ENCODE measurements at regions not wholly inside any gene's neighbourhood (a gene's known extent, or its start where the extent isn't known, plus 50 kb on each side); places are given as distances from the start of the nearest gene placed in this dataset.
A peak's percentile ranks its signal among the peaks of the same experiment; 100 is the strongest.
"Not testable (repeated sequence)": the region's sequence is repeated elsewhere in the genome, so short reads cannot be mapped to it uniquely, and the experiment has no call there.

- no peak for TF ChIP-seq USF1 (CRISPR knock-in tag; IDR thresholded peaks at IDR 0.05)
- H3K4me1 Mint-ChIP-seq = no peaks in the 10 kb centered on the region
- peaks cover 6% of the 10 kb centered on the region for H3K9me3 Mint-ChIP-seq
- POLR2A ChIA-PET = no interaction called here
- ATAC-seq = no peak
- no peaks in the 10 kb centered on the region for H3K27me3 Mint-ChIP-seq (ENCODE audit: low read depth)
- 0 out of 2 replicates have a peak, but pooled peaks cover 3% of the 10 kb centered on the region for H3K36me3 Mint-ChIP-seq
- CTCF ChIA-PET = no interaction called here
- H3K27ac Mint-ChIP-seq = no peak overlapping the region
- no peak overlapping the region for H3K4me3 Mint-ChIP-seq
- no peak for DNase-seq (ENCODE audit: low spot score)
Observed at GRCh38 chr5:57085306-57086081, 88.4 kb upstream of the GPBP1 start.

GRCh38 chr5:57087947-57088346, 85.9 kb upstream of the GPBP1 start:
- H3K4me3 Mint-ChIP-seq, POLR2A ChIA-PET: not testable (repeated sequence)

GRCh38 chr5:57094753-57095683, 78.8 kb upstream of the GPBP1 start:
- Mint-ChIP-seq H3K9me3 (peaks cover 28% of the 10 kb centered on the region), H3K4me1 (peaks cover 12% of the 10 kb centered on the region), H3K4me3 (no peak overlapping the region), H3K27ac (0 out of 2 replicates have a peak overlapping the region, but pooled peaks have one; percentile 61), H3K36me3 (peaks cover 13% of the 10 kb centered on the region), H3K27me3 (ENCODE audit: low read depth) (peaks cover 3% of the 10 kb centered on the region)
- DNase-seq (ENCODE audit: low spot score) (peak; percentile 81), ATAC-seq (peak; percentile 84)
- TF ChIP-seq CTCF (IDR thresholded peaks at IDR 0.05) (peak; percentile 32; the same call in 1 of the 2 replicates), PREB (CRISPR knock-in tag; IDR thresholded peaks at IDR 0.05; ENCODE audit: borderline replicate concordance) (no peak)
- POLR2A ChIA-PET = interaction anchor here (0.6 to 1.3 kb wide), 5 partner anchors 43 to 185 kb away, joined by 3 to 5 read pairs (median 5); partner anchors contain the start of gene SETD9
- CTCF ChIA-PET = interaction anchor here (0.5 to 3.6 kb wide), 38 partner anchors 11 to 824 kb away, joined by 3 to 33 read pairs (median 4); partner anchors contain the start of genes GPBP1 and SETD9

More at GRCh38 chr5:57087947-57088346, 85.9 kb upstream of the GPBP1 start:
- H3K27me3 Mint-ChIP-seq (ENCODE audit: low read depth); ATAC-seq; H3K4me1 Mint-ChIP-seq; CTCF ChIA-PET; H3K9me3 Mint-ChIP-seq; H3K27ac Mint-ChIP-seq; DNase-seq (ENCODE audit: low spot score); H3K36me3 Mint-ChIP-seq: not testable (repeated sequence)

- CTCF ChIA-PET = interaction anchor here (3.6 kb wide), 1 partner anchor 10 kb away, joined by 17 read pairs; no protein-coding TSS in a partner anchor
- POLR2A ChIA-PET = no interaction called here
- Mint-ChIP-seq H3K4me1 (peaks cover 12% of the 10 kb centered on the region), H3K4me3 (no peak overlapping the region), H3K27ac (no peak overlapping the region), H3K9me3 (peaks cover 28% of the 10 kb centered on the region), H3K27me3 (ENCODE audit: low read depth) (peaks cover 3% of the 10 kb centered on the region), H3K36me3 (peaks cover 13% of the 10 kb centered on the region)
- DNase-seq (ENCODE audit: low spot score) (no peak), ATAC-seq (no peak)
- no peak for TF ChIP-seq ZNF281 (CRISPR knock-in tag; IDR thresholded peaks at IDR 0.05)
Observed at GRCh38 chr5:57097526-57097925, 76.3 kb upstream of the GPBP1 start.

Data from WTC11 (cell line).